H1 (cell line): ENCODE measurements at regions not wholly inside any gene's neighbourhood (a gene's known extent, or its start where the extent isn't known, plus 50 kb on each side); places are given as distances from the start of the nearest gene placed in this dataset.

Experiments used
- RNF2 ChIP-seq: fragments of 200-900, 300-1000 bp; sonication (generic); IDR thresholded peaks from 2 replicates; pipeline ENCODE4 v1.7.1; 2016; ENCODE audit warnings: borderline replicate concordance, low read depth, mild to moderate bottlenecking, antibody characterized with exemption, low read length; ENCODE audit not compliant: poor library complexity, severe bottlenecking; ENCODE audit errors: missing control alignments
- SIRT6 ChIP-seq: IDR thresholded peaks from one replicate; pipeline ENCODE4 v1.7.1; 2012; ENCODE audit warnings: low read length, inconsistent platforms

- no peak for TF ChIP-seq SIRT6
- no peak for TF ChIP-seq RNF2
Measured at GRCh38 chr2:145725876-145726275, 1206.0 kb upstream of the ZEB2 start (continued).
